H1 (cell line): ENCODE measurements at regions not wholly inside any gene's neighbourhood (a gene's known extent, or its start where the extent isn't known, plus 50 kb on each side); places are given as distances from the start of the nearest gene placed in this dataset.

Experiments
- CREB1 ChIP-seq: IDR thresholded peaks from 2 replicates; pipeline ENCODE4 v1.6.1; 2012; ENCODE audit warnings: inconsistent platforms
- CTCF ChIP-seq, 3 experiments: IDR thresholded peaks; 1 replicate in 2 of 3; 2 replicates in 1 of 3; pipeline versions ENCODE4 v1.5.1 to v1.6.1; 2011; ENCODE audit warnings: low read length in 3 of 3, mild to moderate bottlenecking in 3 of 3, inconsistent platforms in 2 of 3, low read depth in 1 of 3, moderate library complexity in 1 of 3; ENCODE audit not compliant: insufficient read depth in 1 of 3; ENCODE audit errors: control extremely low read depth in 1 of 3
- HDAC6 ChIP-seq: IDR thresholded peaks from one replicate; pipeline ENCODE4 v1.7.1; 2012; ENCODE audit warnings: low read depth, mild to moderate bottlenecking, inconsistent platforms, low read length, moderate library complexity
- NRF1 ChIP-seq: IDR thresholded peaks from 2 replicates; pipeline ENCODE4 v1.6.1; 2011; ENCODE audit warnings: mild to moderate bottlenecking, low read depth, low read length, improper control_type of control experiment
- POLR2AphosphoS5 ChIP-seq: IDR thresholded peaks from 2 replicates; pipeline ENCODE4 v1.6.1; 2011; ENCODE audit warnings: low read depth, low read length
- SIN3A ChIP-seq, 2 experiments: IDR thresholded peaks in 1 of 2; conservative IDR thresholded peaks in 1 of 2; 2 replicates each; pipeline ENCODE4 v1.6.1; 2011 to 2012; ENCODE audit warnings: low read length in 2 of 2, improper control_type of control experiment in 1 of 2, low read depth in 1 of 2, mild to moderate bottlenecking in 1 of 2
- TEAD4 ChIP-seq: IDR thresholded peaks from 2 replicates; pipeline ENCODE4 v1.6.1; 2012; ENCODE audit warnings: low read depth, low read length, inconsistent platforms, mixed read lengths

- no peak for TF ChIP-seq CREB1
- no peak for TF ChIP-seq POLR2AphosphoS5
- TF ChIP-seq CTCF (IDR thresholded peaks at IDR 0.05; ENCODE audit: control extremely low read depth in 1 of 3, insufficient read depth in 1 of 3, low read depth in 1 of 3, low read length in 3 of 3): no peak
- TF ChIP-seq TEAD4: no peak
- no peak for TF ChIP-seq HDAC6
- no peak for TF ChIP-seq SIN3A (conservative IDR thresholded peaks at IDR 0.05 in 1 of 2, IDR thresholded peaks at IDR 0.05 in 1 of 2; ENCODE audit: low read depth in 1 of 2, low read length in 2 of 2)
- no peak for TF ChIP-seq NRF1
Measured at GRCh38 chr13:85694992-85695391, 104.2 kb downstream of the SLITRK6 start.
